Endodermal cell (in vitro differentiated cells): ENCODE measurements at regions not wholly inside any gene's neighbourhood (a gene's known extent, or its start where the extent isn't known, plus 50 kb on each side); places are given as distances from the start of the nearest gene placed in this dataset.
A peak's percentile ranks its signal among the peaks of the same experiment; 100 is the strongest.
"Not testable (repeated sequence)": the region's sequence is repeated elsewhere in the genome, so short reads cannot be mapped to it uniquely, and the experiment has no call there.

Experiments used
- DNase-seq: peaks from one replicate; pipeline ENCODE4 v3.0.0-alpha.2; 2017
- H3K27ac ChIP-seq: 2 replicates; pipeline ENCODE4 v1.5.1; 2013; ENCODE audit warnings: mild to moderate bottlenecking, low read depth, low read length, moderate library complexity
- H3K27me3 ChIP-seq: 2 replicates; pipeline ENCODE4 v1.6.1; 2013; ENCODE audit warnings: mild to moderate bottlenecking, low read length, moderate library complexity; ENCODE audit not compliant: insufficient read depth, control insufficient read depth, poor library complexity, severe bottlenecking
- H3K36me3 ChIP-seq: 2 replicates; pipeline ENCODE4 v1.7.0; 2013; ENCODE audit warnings: mild to moderate bottlenecking, low read length, moderate library complexity; ENCODE audit not compliant: control insufficient read depth, insufficient read depth
- H3K4me1 ChIP-seq: one replicate; pipeline ENCODE4 v1.7.0; 2013; ENCODE audit warnings: low read length; ENCODE audit not compliant: control insufficient read depth, insufficient read depth
- H3K4me3 ChIP-seq: 2 replicates; pipeline ENCODE4 v1.5.1; 2013; ENCODE audit warnings: mild to moderate bottlenecking, low read length, moderate library complexity
- H3K9ac ChIP-seq: 2 replicates; pipeline ENCODE4 v1.6.1; 2013; ENCODE audit warnings: mild to moderate bottlenecking, low read length, moderate library complexity; ENCODE audit not compliant: poor library complexity, severe bottlenecking; ENCODE audit errors: extremely low read depth
- H3K9me3 ChIP-seq: 2 replicates; pipeline ENCODE4 v1.6.1; 2013; ENCODE audit warnings: mild to moderate bottlenecking, low read length, moderate library complexity; ENCODE audit not compliant: control insufficient read depth
- H3K27ac Mint-ChIP-seq: 2 replicates; pipeline ENCODE4 v1.8.0; 2020; ENCODE audit warnings: mixed read lengths
- H3K27me3 Mint-ChIP-seq: 2 replicates; pipeline ENCODE4 v1.8.0; 2021; ENCODE audit warnings: mild to moderate bottlenecking, mixed read lengths; ENCODE audit not compliant: insufficient read depth
- H3K36me3 Mint-ChIP-seq: 2 replicates; pipeline ENCODE4 v1.8.0; 2020; ENCODE audit warnings: low read depth, mixed read lengths
- H3K4me1 Mint-ChIP-seq: 2 replicates; pipeline ENCODE4 v1.8.0; 2020; ENCODE audit warnings: mixed read lengths
- H3K4me3 Mint-ChIP-seq: 2 replicates; pipeline ENCODE4 v1.8.0; 2020; ENCODE audit warnings: mild to moderate bottlenecking, moderate library complexity, mixed read lengths
- H3K9me3 Mint-ChIP-seq: 2 replicates; pipeline ENCODE4 v1.8.0; 2020; ENCODE audit warnings: mild to moderate bottlenecking, mixed read lengths
- CTCF ChIP-seq: fragments of 200-600 bp; sonication (generic); conservative IDR thresholded peaks from 2 replicates; pipeline ENCODE4 v1.5.0; 2021; ENCODE audit warnings: antibody characterized with exemption, mild to moderate bottlenecking
- WGBS, 2 experiments: methylation state at CpG; one replicate each; pipeline versions ENCODE4 v1.1.5 to v1.1.7; 2013; ENCODE audit warnings: missing lambda C conversion rate in 2 of 2, mixed read lengths in 1 of 2; ENCODE audit not compliant: insufficient coverage in 1 of 2, insufficient read length in 1 of 2; 5-methylcytosine and 5-hydroxymethylcytosine counted together

- no peak for TF ChIP-seq CTCF
- Histone ChIP-seq H3K4me1 (peaks cover 6% of the 10 kb centered on the region), H3K4me3 (no peak overlapping the region), H3K9ac (no peak overlapping the region), H3K27me3 (no peaks in the 10 kb centered on the region), H3K9me3 (no peaks in the 10 kb centered on the region), H3K27ac (no peak overlapping the region), H3K36me3 (no peaks in the 10 kb centered on the region)
- Mint-ChIP-seq H3K27ac (no peak overlapping the region), H3K27me3 (no peaks in the 10 kb centered on the region), H3K4me1 (peaks cover 30% of the 10 kb centered on the region), H3K9me3 (no peaks in the 10 kb centered on the region), H3K36me3 (no peaks in the 10 kb centered on the region), H3K4me3 (no peak overlapping the region)
- DNase-seq: no peak
Observed at GRCh38 chr5:143634689-143635088, 177.3 kb upstream of the HMHB1 start.

- H3K9me3 ChIP-seq: no peaks in the 10 kb centered on the region
- H3K27me3 ChIP-seq: no peaks in the 10 kb centered on the region
- Mint-ChIP-seq H3K27me3 (no peaks in the 10 kb centered on the region), H3K4me1 (peaks cover 34% of the 10 kb centered on the region), H3K9me3 (no peaks in the 10 kb centered on the region), H3K4me3 (no peak overlapping the region), H3K36me3 (no peaks in the 10 kb centered on the region), H3K27ac (peak overlapping the region; percentile 38)
- no peak overlapping the region for H3K9ac ChIP-seq
- TF ChIP-seq CTCF: no peak
- peaks cover 7% of the 10 kb centered on the region for H3K4me1 ChIP-seq
- no peak overlapping the region for H3K4me3 ChIP-seq
- H3K27ac ChIP-seq: no peak overlapping the region
- DNase-seq: no peak
- WGBS, 2 experiments: 75 to 77% methylated on average over 7 to 9 of the region's 9 CpGs
- no peaks in the 10 kb centered on the region for H3K36me3 ChIP-seq
Observed at GRCh38 chr5:143629871-143630659, 181.9 kb upstream of the HMHB1 start.

GRCh38 chr5:143625048-143625447, 186.9 kb upstream of the HMHB1 start:
- not testable (repeated sequence) for H3K27me3 Mint-ChIP-seq, H3K9me3 Mint-ChIP-seq, H3K4me1 ChIP-seq, H3K27ac ChIP-seq, H3K36me3 Mint-ChIP-seq, H3K36me3 ChIP-seq, H3K4me3 ChIP-seq, H3K27me3 ChIP-seq, H3K4me3 Mint-ChIP-seq, H3K27ac Mint-ChIP-seq, H3K9ac ChIP-seq, H3K9me3 ChIP-seq, DNase-seq
- H3K4me1 Mint-ChIP-seq: peaks cover 17% of the 10 kb centered on the region
- 78 to 92% methylated on average over 2 to 6 of the region's 7 CpGs for WGBS, 2 experiments

- no peaks in the 10 kb centered on the region for H3K4me1 ChIP-seq
- Mint-ChIP-seq H3K4me1 (peaks cover 12% of the 10 kb centered on the region), H3K4me3 (no peak overlapping the region), H3K36me3 (no peaks in the 10 kb centered on the region), H3K9me3 (no peaks in the 10 kb centered on the region), H3K27ac (no peak overlapping the region), H3K27me3 (peaks cover 6% of the 10 kb centered on the region)
- no peak overlapping the region for H3K4me3 ChIP-seq
- H3K36me3 ChIP-seq: no peaks in the 10 kb centered on the region
- H3K9me3 ChIP-seq: no peaks in the 10 kb centered on the region
- H3K9ac ChIP-seq: no peak overlapping the region
- 90 to 92% methylated on average over 3 to 4 of the region's 4 CpGs for WGBS, 2 experiments
- H3K27ac ChIP-seq: no peak overlapping the region
- no peaks in the 10 kb centered on the region for H3K27me3 ChIP-seq
- DNase-seq: no peak
- no peak for TF ChIP-seq CTCF
Observed at GRCh38 chr5:143624465-143624864, 187.5 kb upstream of the HMHB1 start.
